HG03558 (cell line): ENCODE measurements at regions not wholly inside any gene's neighbourhood (a gene's known extent, or its start where the extent isn't known, plus 50 kb on each side); places are given as distances from the start of the nearest gene placed in this dataset.
"Not testable (repeated sequence)": the region's sequence is repeated elsewhere in the genome, so short reads cannot be mapped to it uniquely, and the experiment has no call there.

Experiments
- ATAC-seq: cut with Tn5 transposase; IDR thresholded peaks from one replicate; pipeline ENCODE4 v1.9.1; 2021; ENCODE audit warnings: moderate number of reproducible peaks; ENCODE audit not compliant: unreplicated experiment; ENCODE audit errors: extremely low read depth

DNA sequence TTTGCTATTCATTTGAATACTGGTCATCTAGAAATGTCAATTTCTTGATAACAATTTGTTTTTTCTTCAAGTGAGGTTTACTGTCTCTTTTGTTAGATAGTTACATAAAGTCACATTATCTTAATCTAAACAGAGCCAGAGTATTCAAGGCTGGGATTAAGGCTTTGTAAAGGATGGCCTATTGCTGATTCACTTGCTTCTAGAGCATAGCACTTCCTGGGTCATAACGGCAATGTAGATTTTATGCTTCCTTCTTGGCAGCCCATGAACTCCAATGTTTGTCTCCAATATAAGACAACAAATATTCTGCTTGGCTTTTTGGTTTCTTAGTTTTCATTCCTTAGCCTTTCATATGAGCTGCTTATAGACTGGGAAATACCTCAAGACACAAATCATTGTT lies 2007.9 kb upstream of the CDH6 start:
- ATAC-seq: no peak

DNA sequence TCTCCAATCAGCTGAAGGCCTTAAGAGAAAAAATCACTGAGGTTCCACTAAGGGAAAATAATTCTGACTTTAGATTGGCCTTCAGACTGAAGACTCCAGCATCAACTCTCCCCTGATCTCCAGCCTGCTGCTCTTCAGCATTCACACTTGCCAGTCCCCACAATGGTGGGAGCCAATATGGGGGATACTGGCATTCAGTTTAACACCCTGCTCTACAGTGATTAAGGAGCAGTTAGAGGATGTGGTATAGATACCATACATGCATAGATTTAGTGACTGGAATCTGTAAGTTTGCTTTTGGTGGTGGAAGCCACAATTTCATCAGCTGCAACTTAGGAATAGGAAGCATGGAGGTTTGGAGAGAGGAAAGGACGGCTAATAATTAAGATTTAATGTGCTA lies 2017.7 kb upstream of the CDH6 start:
- no peak for ATAC-seq

- ATAC-seq: no peak
Observed at GRCh38 chr5:29170599-29170998, 2022.9 kb upstream of the CDH6 start.

DNA sequence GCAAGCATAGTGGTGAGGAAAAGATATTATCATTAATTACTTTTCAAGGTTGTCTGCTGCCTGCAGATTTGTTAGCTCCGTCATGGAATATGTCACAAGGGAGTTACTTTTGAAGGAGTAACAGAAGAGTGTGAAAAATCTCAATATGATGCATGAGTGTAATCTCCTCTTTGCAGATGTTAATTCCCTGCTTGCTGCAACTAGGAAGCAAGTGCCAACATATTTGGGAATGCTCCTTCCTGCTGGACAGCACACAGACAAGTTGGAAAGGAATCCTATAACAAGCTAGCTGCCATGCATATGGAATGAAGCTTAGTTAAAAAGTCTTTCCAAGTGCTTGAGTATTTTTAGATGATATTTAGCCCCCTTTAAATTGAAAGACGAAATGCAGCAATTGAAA lies 2023.6 kb upstream of the CDH6 start:
- no peak for ATAC-seq

DNA sequence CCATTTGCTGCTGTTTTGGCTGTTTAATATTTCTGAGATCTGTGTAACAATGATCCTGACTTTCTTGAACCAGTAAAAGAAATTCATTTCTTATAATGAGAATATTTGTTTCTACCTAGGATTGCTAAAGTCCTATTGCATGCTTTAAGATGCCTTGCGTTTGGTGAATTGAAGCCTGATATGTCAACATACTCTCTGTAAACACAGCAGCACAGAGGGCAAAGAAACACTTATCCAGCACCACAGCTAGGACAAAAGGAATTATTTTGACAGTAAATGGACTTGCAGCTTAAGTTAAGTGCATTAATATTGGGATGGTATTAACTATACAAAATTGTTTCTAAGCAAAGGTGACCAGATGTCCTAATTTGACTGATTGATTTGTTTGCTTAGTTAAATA lies 2031.2 kb upstream of the CDH6 start:
- ATAC-seq: no peak

- ATAC-seq: no peak
Observed at GRCh38 chr5:29161399-29162291, 2031.8 kb upstream of the CDH6 start.

- no peak for ATAC-seq
Observed at GRCh38 chr5:29157975-29158374, 2035.5 kb upstream of the CDH6 start.

DNA sequence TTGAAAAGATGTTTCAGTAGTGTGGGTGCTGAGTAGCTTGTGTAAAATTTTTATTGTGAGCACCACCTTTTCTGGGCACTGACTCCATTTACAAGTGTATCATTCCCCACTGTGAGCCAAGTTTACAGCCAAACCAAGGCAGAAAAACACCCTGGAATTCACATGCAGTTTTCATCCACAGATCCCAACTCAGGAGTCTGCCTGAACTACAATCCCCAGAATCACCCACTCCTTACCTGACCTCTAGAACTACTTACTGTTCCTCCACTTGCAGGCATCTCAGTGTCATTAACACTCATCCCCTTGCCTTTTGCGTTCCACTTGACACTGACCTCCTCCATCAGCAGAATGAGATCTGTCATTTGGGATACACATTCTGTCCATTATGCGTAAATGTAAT lies 2042.6 kb upstream of the CDH6 start:
- ATAC-seq: no peak

- ATAC-seq: no peak
Observed at GRCh38 chr5:29148581-29148980, 2044.9 kb upstream of the CDH6 start.

DNA sequence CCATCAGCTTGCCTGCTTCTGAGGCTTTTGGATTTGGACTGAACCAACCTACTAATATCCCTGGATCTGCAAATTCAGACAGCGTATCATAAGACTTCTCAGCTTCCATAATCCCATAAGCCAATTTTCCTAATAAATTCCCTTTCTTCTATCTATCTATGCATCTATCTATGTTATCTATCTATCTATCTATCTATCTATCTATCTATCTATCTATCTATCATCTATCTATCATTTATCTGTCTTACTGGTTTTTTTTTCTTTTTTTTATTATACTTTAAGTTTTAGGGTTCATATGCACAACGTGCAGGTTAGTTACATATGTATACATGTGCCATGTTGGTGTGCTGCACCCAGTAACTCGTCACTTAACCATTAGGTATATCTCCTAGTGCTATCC lies 2045.4 kb upstream of the CDH6 start:
- ATAC-seq: no peak

GRCh38 chr5:29143266-29143665 lies 2050.2 kb upstream of the CDH6 start:
- no peak for ATAC-seq

DNA sequence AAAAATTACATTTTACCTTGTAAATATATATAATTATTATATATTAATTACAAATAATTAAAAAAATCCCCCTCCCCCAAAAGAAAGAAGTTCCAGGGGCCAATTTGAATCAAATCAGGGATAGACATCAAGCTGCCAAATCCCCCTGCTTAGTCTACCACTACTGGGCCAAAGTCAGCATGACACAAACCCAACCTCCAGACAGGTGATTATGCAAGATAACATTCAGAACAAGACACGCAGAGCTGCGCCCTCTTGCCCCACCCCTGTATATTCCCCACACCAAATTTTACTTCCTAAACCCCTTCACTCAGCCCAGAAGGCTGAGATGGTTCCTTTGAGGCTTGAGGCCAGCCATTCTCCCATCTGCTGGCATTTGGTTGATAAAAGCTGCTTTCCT lies 2059.1 kb upstream of the CDH6 start:
- ATAC-seq: no peak

DNA sequence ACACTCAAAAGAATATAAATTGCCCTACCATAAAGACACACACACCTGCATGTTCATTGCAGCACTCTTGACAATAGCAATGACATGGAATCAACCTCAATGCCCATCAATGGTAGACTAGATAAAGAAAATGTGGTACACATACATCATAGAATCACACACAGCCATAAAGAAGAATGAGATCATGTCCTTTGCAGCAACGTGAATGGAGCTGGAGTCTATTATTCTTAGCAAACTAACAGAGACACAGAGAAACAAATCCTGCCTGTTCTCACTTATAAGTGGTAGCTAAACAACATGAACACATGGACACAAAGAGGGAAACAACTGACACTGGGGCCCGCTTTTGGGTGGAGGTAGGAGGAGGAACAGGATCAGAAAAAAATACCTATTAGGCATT lies 2062.2 kb upstream of the CDH6 start:
- ATAC-seq: no peak

DNA sequence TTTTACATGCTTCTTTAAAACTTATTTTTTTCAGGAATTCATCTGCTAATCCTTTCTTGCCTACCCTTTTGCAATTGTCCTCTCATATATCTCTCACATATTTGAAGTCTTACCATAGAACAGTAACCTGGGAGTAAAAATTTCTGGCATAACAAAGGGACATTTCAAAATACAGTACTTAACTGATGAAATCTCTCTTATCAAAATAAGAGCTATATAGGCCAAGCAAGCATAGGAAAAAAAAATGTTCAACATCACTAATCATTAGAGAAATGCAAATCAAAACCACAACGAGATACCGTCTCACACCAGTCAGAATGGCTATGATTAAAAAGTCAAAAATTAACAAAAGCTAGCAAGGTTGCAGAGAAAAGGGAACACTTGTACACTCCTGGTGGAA lies 2062.7 kb upstream of the CDH6 start:
- no peak for ATAC-seq

GRCh38 chr5:29127524-29128156 lies 2065.8 kb upstream of the CDH6 start:
- ATAC-seq: not testable (repeated sequence)

- not testable (repeated sequence) for ATAC-seq
Observed at GRCh38 chr5:29126462-29126861, 2067.0 kb upstream of the CDH6 start.

DNA sequence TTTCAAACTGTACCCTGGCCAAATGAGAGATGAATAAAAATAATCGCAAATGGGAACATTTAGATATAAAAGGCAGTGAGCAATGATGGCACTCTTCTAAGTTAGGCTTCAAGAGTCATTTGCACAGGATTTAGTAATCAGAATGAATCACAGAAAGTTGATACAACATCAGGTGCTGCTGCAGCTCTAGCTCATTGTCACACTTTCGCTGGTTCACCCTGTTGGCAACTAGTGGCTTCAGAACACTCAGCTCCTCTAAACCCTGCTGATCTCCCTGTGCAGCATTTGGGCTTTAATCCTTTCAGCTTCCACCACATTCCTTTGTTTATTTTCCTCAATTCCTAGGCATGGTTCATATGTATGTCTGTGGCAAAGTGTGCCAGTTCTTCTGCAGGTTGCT lies 2071.2 kb upstream of the CDH6 start:
- no peak for ATAC-seq

GRCh38 chr5:29114331-29114768 lies 2076.0 kb upstream of the CDH9 start:
- no peak for ATAC-seq

DNA sequence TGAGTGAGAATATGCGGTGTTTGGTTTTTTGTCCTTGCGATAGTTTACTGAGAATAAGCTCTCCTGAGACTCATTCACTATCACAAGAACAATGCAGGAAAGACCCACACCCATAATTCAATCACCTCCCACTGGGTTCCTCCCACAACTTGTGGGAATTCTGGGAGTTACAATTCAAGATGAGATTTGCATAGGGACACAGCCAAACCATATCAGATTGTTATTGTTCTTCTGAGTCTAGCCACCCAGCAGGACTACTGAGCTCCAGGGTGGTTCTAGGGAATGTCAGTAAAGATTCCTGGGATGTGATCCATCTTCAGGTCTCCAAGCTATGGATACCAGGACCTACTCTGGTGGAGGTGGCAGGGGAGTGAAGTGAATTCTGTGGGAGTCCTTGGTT lies 2075.1 kb upstream of the CDH9 start:
- ATAC-seq: no peak

- no peak for ATAC-seq
Observed at GRCh38 chr5:29099585-29099984, 2061.2 kb upstream of the CDH9 start.

- no peak for ATAC-seq
Observed at GRCh38 chr5:29089591-29090130, 2051.3 kb upstream of the CDH9 start.

DNA sequence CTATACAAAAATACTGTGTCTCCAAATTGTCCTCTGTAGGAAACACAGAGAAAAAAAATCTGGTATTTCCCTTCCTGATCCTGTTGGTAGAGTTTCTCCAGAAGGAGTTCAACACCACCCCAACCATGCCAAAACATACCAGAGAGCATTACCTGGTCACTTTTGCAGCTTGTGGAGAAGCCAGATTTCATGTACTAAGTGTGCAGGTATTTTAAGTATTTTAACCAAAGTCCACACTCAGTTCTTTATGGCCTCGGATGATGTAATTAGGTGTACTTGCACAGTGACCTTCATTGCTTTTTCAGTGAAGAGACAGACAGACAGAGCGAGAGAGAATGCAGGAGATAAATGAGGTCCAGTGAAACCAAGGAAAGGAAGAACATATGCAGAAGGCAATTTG lies 2046.8 kb upstream of the CDH9 start:
- ATAC-seq: no peak
